Liver (tissue), 7 donors: ENCODE measurements at regions not wholly inside any gene's neighbourhood (a gene's known extent, or its start where the extent isn't known, plus 50 kb on each side); places are given as distances from the start of the nearest gene placed in this dataset.

Source experiments
- DNase-seq: peaks from one replicate; pipeline ENCODE4 v3.0.0-alpha.2; 2017; ENCODE audit warnings: low spot score
- H3K27ac ChIP-seq, 2 donors: one replicate each; pipeline ENCODE4 v1.7.0; 2013; ENCODE audit warnings: inconsistent platforms in 2 of 2, low read length in 2 of 2, control low read depth in 1 of 2, low read depth in 1 of 2, mild to moderate bottlenecking in 1 of 2
- H3K27me3 ChIP-seq, 4 donors: one replicate each; pipeline versions ENCODE4 v1.6.1 to v1.7.0; 2013; ENCODE audit warnings: low read length in 3 of 4, inconsistent platforms in 1 of 4, mild to moderate bottlenecking in 1 of 4, moderate library complexity in 1 of 4; ENCODE audit not compliant: control insufficient read depth in 4 of 4, insufficient read depth in 4 of 4
- H3K36me3 ChIP-seq, 4 donors: one replicate each; pipeline versions ENCODE4 v1.6.1 to v1.7.0; 2013; ENCODE audit warnings: low read length in 3 of 4, mild to moderate bottlenecking in 3 of 4, low read depth in 1 of 4, moderate library complexity in 1 of 4; ENCODE audit not compliant: control insufficient read depth in 4 of 4, insufficient read depth in 3 of 4
- H3K4me1 ChIP-seq, 4 donors: one replicate each; pipeline versions ENCODE4 v1.6.1 to v1.7.0; 2013; ENCODE audit warnings: low read length in 3 of 4, mild to moderate bottlenecking in 3 of 4, moderate library complexity in 1 of 4; ENCODE audit not compliant: control insufficient read depth in 4 of 4, insufficient read depth in 4 of 4
- H3K4me3 ChIP-seq, 3 donors: one replicate each; pipeline versions ENCODE4 v1.6.1 to v1.7.0; 2013; ENCODE audit warnings: low read length in 3 of 3, control low read depth in 1 of 3, low read depth in 1 of 3, mild to moderate bottlenecking in 1 of 3
- H3K9ac ChIP-seq, 2 donors: one replicate each; pipeline ENCODE4 v1.7.0; 2013; ENCODE audit warnings: low read length in 2 of 2, mild to moderate bottlenecking in 2 of 2, moderate library complexity in 2 of 2, control low read depth in 1 of 2, low read depth in 1 of 2
- H3K9me3 ChIP-seq, 4 donors: one replicate each; pipeline versions ENCODE4 v1.6.1 to v1.7.0; 2013; ENCODE audit warnings: low read length in 3 of 4; ENCODE audit not compliant: control insufficient read depth in 4 of 4
- EGR1 ChIP-seq, 2 donors: IDR thresholded peaks; 2 replicates each; pipeline ENCODE4 v1.6.1; 2016 to 2018; ENCODE audit warnings: antibody characterized with exemption in 2 of 2, low read depth in 2 of 2
- FOXA1 ChIP-seq: IDR thresholded peaks from 2 replicates; pipeline ENCODE4 v1.6.1; 2016; ENCODE audit warnings: antibody characterized with exemption
- FOXA2 ChIP-seq: IDR thresholded peaks from 2 replicates; pipeline ENCODE4 v1.6.1; 2016; ENCODE audit warnings: antibody characterized with exemption
- GABPA ChIP-seq, 2 donors: IDR thresholded peaks in 1 of 2; conservative IDR thresholded peaks in 1 of 2; 2 replicates each; pipeline ENCODE4 v1.6.1; 2016; ENCODE audit warnings: antibody characterized with exemption in 2 of 2, mild to moderate bottlenecking in 1 of 2, moderate library complexity in 1 of 2
- HNF4A ChIP-seq, 2 donors: conservative IDR thresholded peaks; 2 replicates each; pipeline ENCODE4 v1.6.1; 2016; ENCODE audit warnings: antibody characterized with exemption in 2 of 2, mild to moderate bottlenecking in 2 of 2
- HNF4G ChIP-seq: IDR thresholded peaks from 2 replicates; pipeline ENCODE4 v1.6.1; 2016; ENCODE audit warnings: antibody characterized with exemption
- JUND ChIP-seq, 2 donors: IDR thresholded peaks; 2 replicates each; pipeline ENCODE4 v1.6.1; 2016; ENCODE audit warnings: antibody characterized with exemption in 2 of 2
- NR2F2 ChIP-seq: IDR thresholded peaks from 2 replicates; pipeline ENCODE4 v1.6.1; 2016; ENCODE audit warnings: antibody characterized with exemption
- RAD21 ChIP-seq, 2 donors: IDR thresholded peaks; 2 replicates each; pipeline ENCODE4 v1.6.1; 2016; ENCODE audit warnings: antibody characterized with exemption in 2 of 2, mild to moderate bottlenecking in 2 of 2
- REST ChIP-seq: IDR thresholded peaks from 2 replicates; pipeline ENCODE4 v1.6.1; 2016; ENCODE audit warnings: antibody characterized with exemption, mild to moderate bottlenecking
- RXRA ChIP-seq, 2 donors: IDR thresholded peaks; 2 replicates each; pipeline ENCODE4 v1.6.1; 2017 to 2018; ENCODE audit warnings: antibody characterized with exemption in 2 of 2, mild to moderate bottlenecking in 1 of 2
- SP1 ChIP-seq: IDR thresholded peaks from 2 replicates; pipeline ENCODE4 v1.6.1; 2018; ENCODE audit warnings: antibody characterized with exemption, mild to moderate bottlenecking
- TAF1 ChIP-seq: conservative IDR thresholded peaks from 2 replicates; pipeline ENCODE4 v1.6.1; 2016; ENCODE audit warnings: antibody characterized with exemption, mild to moderate bottlenecking
- YY1 ChIP-seq: IDR thresholded peaks from 2 replicates; pipeline ENCODE4 v1.6.1; 2016; ENCODE audit warnings: antibody characterized with exemption, mild to moderate bottlenecking
- ZBTB33 ChIP-seq: IDR thresholded peaks from 2 replicates; pipeline ENCODE4 v1.6.1; 2016; ENCODE audit warnings: antibody characterized with exemption
- WGBS: extraction: QIAGEN DNeasy Blood & Tissue Kit; methylation state at CpG from one replicate; pipeline ENCODE4 v1.1.7; 2013; 5-methylcytosine and 5-hydroxymethylcytosine counted together
- donor health status: healthy.
- donor health status: healthy.
- donor health status: healthy.
- donor health status: healthy.

- DNase-seq: no peak
Observed at GRCh38 chrX:51956441-51956840, 63.0 kb downstream of the MAGED1 start.

GRCh38 chrX:51975360-51975759 lies 81.9 kb downstream of the MAGED1 start:
- H3K9me3 ChIP-seq: no peaks in the 10 kb centered on the region
- no peak overlapping the region for H3K4me3 ChIP-seq
- H3K27ac ChIP-seq: no peak overlapping the region
- DNase-seq: no peak
- TF ChIP-seq HNF4G: no peak
- WGBS: 62% methylated on average over 3 of the region's 3 CpGs
- no peak overlapping the region for H3K9ac ChIP-seq
- peaks cover 0 to 2% (median 0%) of the 10 kb centered on the region in 4 donors for H3K4me1 ChIP-seq
- no peaks in the 10 kb centered on the region for H3K36me3 ChIP-seq
- H3K27me3 ChIP-seq: no peaks in the 10 kb centered on the region

More at GRCh38 chrX:51956441-51956840, 63.0 kb downstream of the MAGED1 start:
- no peak for TF ChIP-seq EGR1 (IDR thresholded peaks at IDR 0.05; ENCODE audit: low read depth in 2 of 2)
- TF ChIP-seq REST: no peak
- no peak for TF ChIP-seq HNF4G
- TF ChIP-seq RXRA (IDR thresholded peaks at IDR 0.05): peak in 1 of 2 donors; percentile 8
- TF ChIP-seq FOXA2: peak; percentile 8
- TF ChIP-seq ZBTB33: no peak
- TF ChIP-seq HNF4A (conservative IDR thresholded peaks at IDR 0.05): peak in 1 of 2 donors; percentile 21
- Histone ChIP-seq H3K4me3 (no peak overlapping the region), H3K36me3 (no peaks in the 10 kb centered on the region), H3K9me3 (peaks cover 0 to 2% (median 0%) of the 10 kb centered on the region in 4 donors), H3K4me1 (peaks cover 0 to 11% (median 7%) of the 10 kb centered on the region in 4 donors), H3K27ac (no peak overlapping the region), H3K27me3 (no peaks in the 10 kb centered on the region), H3K9ac (no peak overlapping the region)

GRCh38 chrX:51975811-51976210 lies 82.4 kb downstream of the MAGED1 start:
- H3K4me3 ChIP-seq: no peak overlapping the region
- no peaks in the 10 kb centered on the region for H3K9me3 ChIP-seq
- no peaks in the 10 kb centered on the region for H3K27me3 ChIP-seq
- DNase-seq: no peak
- 81% methylated on average over 4 of the region's 4 CpGs for WGBS
- no peak overlapping the region for H3K27ac ChIP-seq
- H3K4me1 ChIP-seq: peaks cover 0 to 2% (median 0%) of the 10 kb centered on the region in 4 donors
- TF ChIP-seq TAF1 (no peak), GABPA (IDR thresholded peaks at IDR 0.05 in 1 of 2, conservative IDR thresholded peaks at IDR 0.05 in 1 of 2) (no peak), RXRA (IDR thresholded peaks at IDR 0.05) (no peak), YY1 (no peak), JUND (IDR thresholded peaks at IDR 0.05) (no peak), FOXA1 (no peak), REST (no peak), HNF4A (conservative IDR thresholded peaks at IDR 0.05) (no peak), EGR1 (IDR thresholded peaks at IDR 0.05; ENCODE audit: low read depth in 2 of 2) (no peak), HNF4G (no peak), SP1 (no peak), RAD21 (IDR thresholded peaks at IDR 0.05) (no peak), ZBTB33 (no peak), NR2F2 (no peak)
- H3K9ac ChIP-seq: no peak overlapping the region
- no peaks in the 10 kb centered on the region for H3K36me3 ChIP-seq
